Vagina (tissue), 2 donors: ENCODE measurements at regions not wholly inside any gene's neighbourhood (a gene's known extent, or its start where the extent isn't known, plus 50 kb on each side); places are given as distances from the start of the nearest gene placed in this dataset.

Source experiments
- POLR2A ChIP-seq, 2 donors: fragments of 450-650 bp; IDR thresholded peaks; one replicate each; pipeline ENCODE4 v1.6.1; 2017; ENCODE audit warnings: antibody characterized with exemption in 2 of 2, mild to moderate bottlenecking in 2 of 2, moderate library complexity in 2 of 2
- POLR2AphosphoS5 ChIP-seq, 2 donors: sonication (generic); formaldehyde crosslinking; IDR thresholded peaks; one replicate each; pipeline ENCODE4 v1.9.0; 2017; ENCODE audit warnings: antibody characterized with exemption in 2 of 2, mild to moderate bottlenecking in 2 of 2, low read depth in 1 of 2; ENCODE audit not compliant: insufficient read depth in 1 of 2
- TF ChIP-seq, protein P1 (sequence below), 3 experiments: fragments of 450-650 bp in 2 of 3; fragments of 200-600 bp in 1 of 3; sonication (generic) in 1 of 3; IDR thresholded peaks; one replicate each; pipeline ENCODE4 v1.5.1; 2017 to 2019; ENCODE audit warnings: antibody characterized with exemption in 3 of 3, mild to moderate bottlenecking in 2 of 3, moderate library complexity in 2 of 3

DNA sequence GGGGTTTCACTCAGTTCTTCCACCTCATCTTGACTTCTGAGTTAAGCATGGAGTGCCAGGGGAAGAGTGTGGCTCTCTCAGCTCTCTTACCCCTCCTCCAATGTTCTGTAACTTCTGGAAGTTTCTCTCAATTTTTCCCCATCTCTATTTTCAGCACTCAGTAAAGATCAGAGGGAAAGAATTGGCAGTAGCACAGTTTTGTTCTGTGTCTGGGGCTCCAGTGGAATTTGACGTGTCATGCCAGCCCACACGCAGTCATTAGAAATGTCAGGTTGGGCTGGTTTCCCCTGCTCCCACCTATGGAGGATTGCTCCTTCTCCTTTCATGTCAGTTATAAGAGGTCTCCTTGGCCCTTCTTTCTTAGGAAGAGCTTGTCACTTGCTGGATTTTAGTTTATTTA lies 104.6 kb upstream of the COL3A1 start:
- TF ChIP-seq, protein P1, sequence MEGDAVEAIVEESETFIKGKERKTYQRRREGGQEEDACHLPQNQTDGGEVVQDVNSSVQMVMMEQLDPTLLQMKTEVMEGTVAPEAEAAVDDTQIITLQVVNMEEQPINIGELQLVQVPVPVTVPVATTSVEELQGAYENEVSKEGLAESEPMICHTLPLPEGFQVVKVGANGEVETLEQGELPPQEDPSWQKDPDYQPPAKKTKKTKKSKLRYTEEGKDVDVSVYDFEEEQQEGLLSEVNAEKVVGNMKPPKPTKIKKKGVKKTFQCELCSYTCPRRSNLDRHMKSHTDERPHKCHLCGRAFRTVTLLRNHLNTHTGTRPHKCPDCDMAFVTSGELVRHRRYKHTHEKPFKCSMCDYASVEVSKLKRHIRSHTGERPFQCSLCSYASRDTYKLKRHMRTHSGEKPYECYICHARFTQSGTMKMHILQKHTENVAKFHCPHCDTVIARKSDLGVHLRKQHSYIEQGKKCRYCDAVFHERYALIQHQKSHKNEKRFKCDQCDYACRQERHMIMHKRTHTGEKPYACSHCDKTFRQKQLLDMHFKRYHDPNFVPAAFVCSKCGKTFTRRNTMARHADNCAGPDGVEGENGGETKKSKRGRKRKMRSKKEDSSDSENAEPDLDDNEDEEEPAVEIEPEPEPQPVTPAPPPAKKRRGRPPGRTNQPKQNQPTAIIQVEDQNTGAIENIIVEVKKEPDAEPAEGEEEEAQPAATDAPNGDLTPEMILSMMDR (IDR thresholded peaks at IDR 0.05): no peak
- TF ChIP-seq POLR2AphosphoS5 (IDR thresholded peaks at IDR 0.05; ENCODE audit: insufficient read depth in 1 of 2, low read depth in 1 of 2) (no peak), POLR2A (IDR thresholded peaks at IDR 0.05) (no peak)
